Gastroesophageal sphincter (tissue), 3 donors: ENCODE measurements at regions not wholly inside any gene's neighbourhood (a gene's known extent, or its start where the extent isn't known, plus 50 kb on each side); places are given as distances from the start of the nearest gene placed in this dataset.

ENCODE experiments used
- CTCF ChIP-seq, 4 experiments: fragments of 200-600 bp in 2 of 4; fragments of 450-650 bp in 2 of 4; sonication (generic) in 1 of 4; IDR thresholded peaks; one replicate each; pipeline ENCODE4 v1.5.1; 2017 to 2019; ENCODE audit warnings: antibody characterized with exemption in 4 of 4, mild to moderate bottlenecking in 2 of 4, moderate library complexity in 2 of 4
- EP300 ChIP-seq: sonication (generic); formaldehyde crosslinking; IDR thresholded peaks from one replicate; pipeline ENCODE4 v1.6.1; 2017; ENCODE audit warnings: antibody characterized with exemption, mild to moderate bottlenecking
- POLR2A ChIP-seq, 2 donors: fragments of 450-650 bp; IDR thresholded peaks; one replicate each; pipeline ENCODE4 v1.6.1; 2017; ENCODE audit warnings: antibody characterized with exemption in 2 of 2, mild to moderate bottlenecking in 2 of 2, moderate library complexity in 1 of 2

- TF ChIP-seq CTCF (IDR thresholded peaks at IDR 0.05), result no peak
- TF ChIP-seq POLR2A (IDR thresholded peaks at IDR 0.05), result no peak
- no peak for TF ChIP-seq EP300
Measured at GRCh38 chr11:12611352-12611751, 62.9 kb upstream of the TEAD1 start.
